Mammary epithelial cell (primary cell): ENCODE measurements at regions not wholly inside any gene's neighbourhood (a gene's known extent, or its start where the extent isn't known, plus 50 kb on each side); places are given as distances from the start of the nearest gene placed in this dataset.

ENCODE experiments used
- CTCF ChIP-seq, 2 donors: IDR thresholded peaks in 1 of 2; conservative IDR thresholded peaks in 1 of 2; 2 replicates each; pipeline ENCODE4 v1.5.1; 2011 to 2012; ENCODE audit warnings: inconsistent platforms in 2 of 2, low read length in 2 of 2, mild to moderate bottlenecking in 2 of 2, control low read depth in 1 of 2, low read depth in 1 of 2; ENCODE audit not compliant: insufficient read depth in 1 of 2; ENCODE audit errors: extremely low read depth in 1 of 2
- EZH2 ChIP-seq: IDR thresholded peaks from 2 replicates; pipeline ENCODE4 v1.6.1; 2012; ENCODE audit warnings: low read length, inconsistent platforms, borderline replicate concordance

DNA sequence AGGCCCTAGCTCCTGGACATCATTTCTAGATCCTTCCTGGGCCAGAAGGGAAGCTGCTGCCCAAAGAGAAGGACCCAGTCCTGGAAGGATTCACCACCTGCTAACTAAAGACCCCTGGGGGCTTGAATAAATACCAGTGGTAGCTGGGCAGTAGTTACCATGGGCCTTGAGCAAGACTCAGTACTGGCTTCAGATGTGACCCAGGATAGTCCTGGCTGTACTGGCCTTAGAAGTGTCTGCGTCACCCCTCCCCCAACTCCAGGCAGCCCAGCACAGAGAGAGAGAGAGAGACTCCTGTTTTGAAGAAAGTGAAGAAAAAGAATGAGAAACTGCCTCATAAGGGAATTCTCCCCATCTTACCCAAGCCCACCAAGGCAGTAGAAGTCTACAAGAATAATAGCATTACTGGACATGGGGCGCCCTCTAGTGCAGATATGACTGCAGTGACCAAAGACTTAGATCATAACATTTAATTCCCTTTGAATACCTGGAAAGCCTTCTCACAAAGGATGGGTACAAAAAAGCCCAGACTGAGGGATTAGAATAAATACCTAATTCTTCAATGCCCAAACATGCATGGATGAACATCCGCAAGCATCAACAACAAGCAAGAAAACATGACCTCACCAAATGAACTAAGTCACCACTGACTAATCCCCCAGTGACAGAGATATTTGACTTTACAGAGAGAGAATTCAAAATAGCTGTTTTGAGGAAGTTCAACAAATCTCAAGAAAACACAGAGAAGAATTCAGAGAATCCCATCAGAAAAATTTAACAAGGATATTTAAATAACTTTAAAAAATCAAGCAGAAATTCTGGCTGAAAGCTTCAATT, 171.8 kb downstream of the HNRNPD start:
- TF ChIP-seq CTCF (conservative IDR thresholded peaks at IDR 0.05 in 1 of 2, IDR thresholded peaks at IDR 0.05 in 1 of 2; ENCODE audit: extremely low read depth in 1 of 2, insufficient read depth in 1 of 2, low read depth in 1 of 2, low read length in 2 of 2) (peak; percentile 70 to 81), EZH2 (no peak)
